GM13977 (cell line): ENCODE measurements at regions not wholly inside any gene's neighbourhood (a gene's known extent, or its start where the extent isn't known, plus 50 kb on each side); places are given as distances from the start of the nearest gene placed in this dataset.

Source experiments
- DNase-seq: peaks from one replicate; pipeline ENCODE4 v3.0.0; 2012; ENCODE audit warnings: low spot score
- CTCF ChIP-seq: IDR thresholded peaks from 2 replicates; pipeline ENCODE4 v1.5.1; 2012; ENCODE audit warnings: mild to moderate bottlenecking, control low read depth; ENCODE audit not compliant: insufficient read depth; ENCODE audit errors: extremely low read depth, missing control alignments
- in situ Hi-C: fragments of 300-500 bp; cut with MboI; formaldehyde crosslinking; loops from one replicate; pipeline ENCODE4 v1.12.0; 2022; ENCODE audit warnings: low sequenced_read_pairs, low pct_unique_long_range_greater_than_20kb, mixed read lengths, inconsistent platforms; ENCODE audit not compliant: unreplicated experiment

- TF ChIP-seq CTCF, result no peak
- DNase-seq, result no peak
- in situ Hi-C loops, result no loop called here
Observed at GRCh38 chr7:157485361-157485831, 148.6 kb downstream of the DNAJB6 start.

- DNase-seq, result no peak
- in situ Hi-C loops, result no loop called here
- no peak for TF ChIP-seq CTCF
Observed at GRCh38 chr7:157486007-157486755, 149.4 kb downstream of the DNAJB6 start.

GRCh38 chr7:157487046-157487770 is 150.4 kb downstream of the DNAJB6 start:
- DNase-seq, result no peak
- in situ Hi-C loops, result no loop called here
- no peak for TF ChIP-seq CTCF

- TF ChIP-seq CTCF, result no peak
- no peak for DNase-seq
- in situ Hi-C loops, result no loop called here
Observed at GRCh38 chr7:157488281-157488680, 151.5 kb downstream of the DNAJB6 start.

- TF ChIP-seq CTCF, result no peak
- in situ Hi-C loops, result no loop called here
- no peak for DNase-seq
Observed at GRCh38 chr7:157488966-157489365, 152.2 kb downstream of the DNAJB6 start.
